ENCODE measurements at regions not wholly inside any gene's neighbourhood (a gene's known extent, or its start where the extent isn't known, plus 50 kb on each side); places are given as distances from the start of the nearest gene placed in this dataset.
A peak's percentile ranks its signal among the peaks of the same experiment; 100 is the strongest.

DNA sequence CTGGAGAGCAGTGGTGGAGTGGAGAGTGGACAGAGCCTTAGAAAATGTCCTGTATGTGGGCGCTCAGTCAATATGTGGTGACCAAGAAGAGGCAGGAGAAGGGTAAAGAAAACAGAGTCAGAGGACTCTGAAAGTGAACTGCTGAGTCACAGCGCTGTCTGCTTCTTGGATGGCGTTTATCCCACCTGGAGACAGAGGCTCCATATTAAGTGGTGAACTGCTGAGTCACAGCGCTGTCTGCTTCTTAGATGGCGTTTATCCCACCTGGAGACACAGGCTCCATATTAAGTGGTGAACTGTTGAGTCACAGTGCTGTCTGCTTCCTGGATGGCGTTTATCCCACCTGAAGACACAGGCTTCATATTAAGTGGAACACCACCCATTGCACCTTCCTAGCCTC lies 119.3 kb upstream of the RALGAPA2 start:
- ATAC-seq, result no peak

DNA sequence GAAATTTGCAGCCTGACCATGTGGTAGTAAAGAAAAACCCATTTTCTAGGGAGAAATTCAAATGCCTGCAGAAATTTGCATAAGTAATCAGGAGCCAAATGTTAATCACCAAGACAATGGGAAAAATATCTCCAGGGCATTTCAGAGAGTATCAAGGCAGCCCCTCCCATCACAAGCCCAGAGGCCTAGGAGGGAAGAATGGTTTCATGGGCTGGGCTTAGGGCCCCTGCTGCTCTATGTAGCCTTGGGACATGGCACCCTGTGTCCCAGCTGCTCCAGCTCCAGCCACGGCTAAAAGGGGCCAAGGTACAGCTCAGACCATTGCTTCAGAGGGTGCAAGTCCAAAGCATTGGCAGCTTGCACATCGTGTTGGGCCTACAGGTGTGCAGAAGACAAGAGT lies 117.2 kb upstream of the RALGAPA2 start:
- no peak for ATAC-seq
- Histone ChIP-seq H3K36me3 (no peaks in the 10 kb centered on the region), H3K9me3 (no peaks in the 10 kb centered on the region), H3K27me3 (peaks cover 4% of the 10 kb centered on the region), H3K4me3 (no peak overlapping the region), H3K27ac (no peak overlapping the region), H3K4me1 (peaks cover 2% of the 10 kb centered on the region)
- DNase-seq, result no peak
- TF ChIP-seq, protein P1, sequence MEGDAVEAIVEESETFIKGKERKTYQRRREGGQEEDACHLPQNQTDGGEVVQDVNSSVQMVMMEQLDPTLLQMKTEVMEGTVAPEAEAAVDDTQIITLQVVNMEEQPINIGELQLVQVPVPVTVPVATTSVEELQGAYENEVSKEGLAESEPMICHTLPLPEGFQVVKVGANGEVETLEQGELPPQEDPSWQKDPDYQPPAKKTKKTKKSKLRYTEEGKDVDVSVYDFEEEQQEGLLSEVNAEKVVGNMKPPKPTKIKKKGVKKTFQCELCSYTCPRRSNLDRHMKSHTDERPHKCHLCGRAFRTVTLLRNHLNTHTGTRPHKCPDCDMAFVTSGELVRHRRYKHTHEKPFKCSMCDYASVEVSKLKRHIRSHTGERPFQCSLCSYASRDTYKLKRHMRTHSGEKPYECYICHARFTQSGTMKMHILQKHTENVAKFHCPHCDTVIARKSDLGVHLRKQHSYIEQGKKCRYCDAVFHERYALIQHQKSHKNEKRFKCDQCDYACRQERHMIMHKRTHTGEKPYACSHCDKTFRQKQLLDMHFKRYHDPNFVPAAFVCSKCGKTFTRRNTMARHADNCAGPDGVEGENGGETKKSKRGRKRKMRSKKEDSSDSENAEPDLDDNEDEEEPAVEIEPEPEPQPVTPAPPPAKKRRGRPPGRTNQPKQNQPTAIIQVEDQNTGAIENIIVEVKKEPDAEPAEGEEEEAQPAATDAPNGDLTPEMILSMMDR (IDR thresholded peaks at IDR 0.05), result no peak
- intact Hi-C loops (cut with DNase I), result no loop called here

More for the DNA sequence above, 119.3 kb upstream of the RALGAPA2 start:
- Histone ChIP-seq H3K4me3 (no peak overlapping the region), H3K27me3 (peaks cover 4% of the 10 kb centered on the region), H3K36me3 (no peaks in the 10 kb centered on the region), H3K4me1 (no peaks in the 10 kb centered on the region), H3K27ac (no peak overlapping the region), H3K9me3 (no peaks in the 10 kb centered on the region)
- TF ChIP-seq, protein P1 (IDR thresholded peaks at IDR 0.05), result no peak
- intact Hi-C loops (cut with DNase I), result no loop called here
- no peak for DNase-seq

DNA sequence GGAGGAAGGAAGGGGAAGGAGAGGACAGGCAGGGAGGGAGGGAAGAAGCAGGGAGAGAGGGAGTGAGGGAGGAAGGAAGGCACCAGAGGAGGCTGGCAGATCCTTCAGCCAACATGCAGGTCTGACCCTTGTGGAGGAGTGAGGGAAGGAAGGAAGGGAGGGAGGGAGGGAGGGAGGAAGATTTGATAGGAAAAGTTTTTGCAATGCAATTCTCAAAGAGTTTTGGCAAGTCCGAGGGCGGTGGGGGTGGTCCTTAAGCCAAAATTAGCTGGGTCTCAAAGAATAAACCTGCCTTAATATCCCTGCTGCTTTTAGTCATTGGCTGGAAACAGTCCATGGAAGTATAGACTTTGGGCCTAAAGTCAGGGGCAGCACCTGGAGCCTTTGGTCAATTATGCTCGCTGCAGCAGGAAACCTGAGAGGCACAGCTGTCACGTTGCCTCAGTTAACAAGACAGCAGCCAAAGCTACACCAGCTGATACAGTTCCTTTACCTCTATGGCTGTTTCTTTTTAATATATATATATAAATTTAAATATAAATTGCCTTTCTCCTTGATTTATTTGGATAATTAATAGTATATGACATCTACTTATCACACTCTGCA lies 115.7 kb upstream of the RALGAPA2 start:
- intact Hi-C loops (cut with DNase I), result no loop called here
- Histone ChIP-seq H3K27me3 (no peaks in the 10 kb centered on the region), H3K4me1 (peaks cover 5% of the 10 kb centered on the region), H3K27ac (no peak overlapping the region), H3K9me3 (no peaks in the 10 kb centered on the region), H3K4me3 (no peak overlapping the region), H3K36me3 (no peaks in the 10 kb centered on the region)
- DNase-seq, result no peak
- TF ChIP-seq, protein P1 (IDR thresholded peaks at IDR 0.05), result no peak
- no peak for ATAC-seq

DNA sequence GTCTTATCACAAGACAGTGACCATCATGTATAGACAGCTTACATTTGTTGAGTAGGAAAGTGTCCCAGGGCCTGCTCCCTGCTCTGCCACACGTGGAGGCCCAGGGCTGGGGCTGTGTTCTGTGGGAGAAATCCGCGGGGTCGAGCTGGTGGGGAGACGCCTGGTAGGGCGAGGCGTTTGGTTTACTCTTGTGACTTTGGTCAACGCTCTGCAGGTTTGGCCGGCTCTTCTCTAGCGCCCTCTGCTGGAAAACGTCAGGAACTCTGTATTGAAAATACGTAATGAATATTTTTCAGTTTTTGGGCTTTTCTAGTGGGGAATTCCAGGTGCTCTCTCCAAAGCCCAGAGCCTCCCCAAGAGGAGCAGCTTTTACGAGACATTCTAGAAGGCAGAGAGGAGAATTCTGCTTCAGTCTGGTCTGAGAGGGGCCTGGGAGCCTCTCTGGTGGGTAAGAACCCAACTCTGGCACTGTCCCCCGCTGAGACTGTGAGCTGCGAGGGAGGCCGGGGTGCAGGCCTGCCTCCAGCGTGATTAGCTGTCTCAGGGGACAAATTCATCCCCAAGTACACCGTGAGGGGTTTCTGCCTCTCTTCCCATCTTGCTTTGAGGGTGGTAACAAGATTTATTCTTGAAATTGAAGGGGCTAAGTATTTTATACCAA lies 112.6 kb upstream of the RALGAPA2 start:
- no peak overlapping the region for H3K4me3 ChIP-seq
- H3K4me1 ChIP-seq, result peaks cover 5% of the 10 kb centered on the region
- no peaks in the 10 kb centered on the region for H3K36me3 ChIP-seq
- TF ChIP-seq, protein P1 (IDR thresholded peaks at IDR 0.05), result peak; percentile 83
- intact Hi-C loops (cut with DNase I), result loop anchor here (5.0 kb wide), 1 partner anchor 153 kb away; no protein-coding TSS in a partner anchor
- peak; percentile 84 for ATAC-seq
- no peak overlapping the region for H3K27ac ChIP-seq
- peak; percentile 78 for DNase-seq
- H3K27me3 ChIP-seq, result no peaks in the 10 kb centered on the region
- no peaks in the 10 kb centered on the region for H3K9me3 ChIP-seq

DNA sequence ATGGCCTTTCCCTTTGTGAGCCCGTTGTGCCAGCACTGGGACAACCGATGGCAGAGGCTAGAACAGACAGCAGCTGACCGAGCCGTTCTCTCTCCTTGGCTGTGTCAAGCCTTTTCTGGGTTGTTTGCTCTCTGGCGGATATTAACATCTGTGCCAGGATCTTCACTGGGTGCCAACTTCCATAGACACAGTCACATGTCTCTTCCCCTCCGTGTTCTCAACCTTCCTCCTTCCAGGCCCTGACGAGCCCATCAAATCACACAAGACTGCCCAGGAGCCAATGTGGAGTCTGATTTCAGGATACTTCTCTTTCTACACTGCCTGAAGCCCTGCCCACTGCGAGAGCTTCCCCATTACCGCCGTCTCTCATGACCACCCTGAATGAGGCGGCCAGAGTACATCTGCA lies 111.0 kb upstream of the RALGAPA2 start:
- DNase-seq, result no peak
- Histone ChIP-seq H3K9me3 (no peaks in the 10 kb centered on the region), H3K27ac (no peak overlapping the region), H3K4me1 (peaks cover 5% of the 10 kb centered on the region), H3K27me3 (no peaks in the 10 kb centered on the region), H3K36me3 (no peaks in the 10 kb centered on the region), H3K4me3 (no peak overlapping the region)
- TF ChIP-seq, protein P1 (IDR thresholded peaks at IDR 0.05), result no peak
- intact Hi-C loops (cut with DNase I), result loop anchor here (5.0 kb wide), 1 partner anchor 151 kb away; no protein-coding TSS in a partner anchor
- ATAC-seq, result peak; percentile 67

All from upper lobe of right lung (tissue), 1 donor.